H1 (cell line): ENCODE measurements at regions not wholly inside any gene's neighbourhood (a gene's known extent, or its start where the extent isn't known, plus 50 kb on each side); places are given as distances from the start of the nearest gene placed in this dataset.

Experiments
- CTCF ChIA-PET: fragments of 300-600 bp; sonication (Branson Sonifier 250); formaldehyde crosslinking; loops from one replicate; lab custom pipeline; 2021; ENCODE audit not compliant: partially characterized antibody; lab: Charles Lee
- POLR2A ChIA-PET: fragments of 300-600 bp; sonication (Branson Sonifier 250); formaldehyde crosslinking; loops from one replicate; lab custom pipeline; 2021; ENCODE audit warnings: inconsistent platforms; ENCODE audit not compliant: partially characterized antibody; lab: Charles Lee
- DNase-seq, 2 experiments: peaks; one replicate each; pipeline versions ENCODE4 v3.0.0 to v3.0.0-alpha.2; 2010 to 2022; ENCODE audit warnings: low spot score in 2 of 2, low read depth in 1 of 2, mixed read lengths in 1 of 2
- FAIRE-seq: peaks from 2 replicates; lab custom pipeline; 2011; peaks lifted over from hg19 to GRCh38; lab: Jason Lieb, UNC
- H2AFZ ChIP-seq: 2 replicates; pipeline ENCODE4 v1.8.1; 2012; ENCODE audit warnings: low read length, inconsistent platforms
- H2AK5ac ChIP-seq: 2 replicates; pipeline ENCODE4 v1.6.1; 2013; ENCODE audit warnings: low read depth, low read length
- H2BK120ac ChIP-seq: replicated peaks from 2 replicates; pipeline ENCODE3; 2013; ENCODE audit warnings: low read depth, low read length, inconsistent platforms
- H2BK12ac ChIP-seq: 2 replicates; pipeline ENCODE4 v1.6.1; 2013; ENCODE audit warnings: low read depth, low read length
- H2BK15ac ChIP-seq: 2 replicates; pipeline ENCODE4 v1.6.1; 2013; ENCODE audit warnings: low read length
- H2BK20ac ChIP-seq: 2 replicates; pipeline ENCODE4 v1.6.1; 2013; ENCODE audit warnings: low read length
- H2BK5ac ChIP-seq: 2 replicates; pipeline ENCODE4 v1.6.1; 2013; ENCODE audit warnings: low read depth, low read length
- H3K14ac ChIP-seq: 2 replicates; pipeline ENCODE4 v1.6.1; 2013; ENCODE audit warnings: inconsistent platforms; ENCODE audit not compliant: insufficient read length
- H3K18ac ChIP-seq: 2 replicates; pipeline ENCODE4 v1.6.1; 2013; ENCODE audit warnings: low read length; ENCODE audit errors: extremely low read depth
- H3K23ac ChIP-seq: 2 replicates; pipeline ENCODE4 v1.6.1; 2013; ENCODE audit warnings: inconsistent platforms; ENCODE audit not compliant: insufficient read length
- H3K23me2 ChIP-seq: 2 replicates; pipeline ENCODE4 v1.6.1; 2013; ENCODE audit warnings: low read depth, low read length
- H3K27ac ChIP-seq: 2 replicates; pipeline ENCODE4 v1.6.1; 2011; ENCODE audit warnings: low read depth, low read length, inconsistent platforms
- H3K27me3 ChIP-seq, 4 experiments: replicated peaks in 1 of 4; 1 replicate in 1 of 4; 2 replicates in 3 of 4; pipeline versions ENCODE4 v1.6.1 to v1.8.1; 2011 to 2013; ENCODE audit warnings: low read length in 3 of 4, mild to moderate bottlenecking in 3 of 4, inconsistent platforms in 2 of 4, mixed read lengths in 2 of 4, moderate library complexity in 1 of 4; ENCODE audit not compliant: control insufficient read depth in 3 of 4, insufficient read depth in 3 of 4; ENCODE audit errors: extremely low read depth in 1 of 4
- H3K36me3 ChIP-seq, 4 experiments: 2 replicates each; pipeline versions ENCODE4 v1.6.1 to v1.8.1; 2011 to 2013; ENCODE audit warnings: mild to moderate bottlenecking in 4 of 4, low read length in 3 of 4, moderate library complexity in 2 of 4, control low read depth in 1 of 4, inconsistent platforms in 1 of 4; ENCODE audit not compliant: insufficient read depth in 4 of 4, control insufficient read depth in 2 of 4
- H3K4ac ChIP-seq: replicated peaks from 2 replicates; pipeline ENCODE3; 2013; ENCODE audit warnings: low read length, low read depth, mixed read lengths, inconsistent platforms; ENCODE audit not compliant: insufficient read length
- H3K4me1 ChIP-seq, 4 experiments: replicated peaks in 1 of 4; 1 replicate in 1 of 4; 2 replicates in 3 of 4; pipeline versions ENCODE4 v1.6.1 to v1.8.1; 2011 to 2013; ENCODE audit warnings: low read length in 3 of 4, inconsistent platforms in 2 of 4, mixed read lengths in 1 of 4; ENCODE audit not compliant: insufficient read depth in 4 of 4, control insufficient read depth in 3 of 4
- H3K4me2 ChIP-seq, 2 experiments: 2 replicates each; pipeline versions ENCODE4 v1.6.1 to v1.8.1; 2011 to 2013; ENCODE audit warnings: low read depth in 2 of 2, low read length in 2 of 2, control low read depth in 1 of 2, inconsistent platforms in 1 of 2, mild to moderate bottlenecking in 1 of 2; ENCODE audit not compliant: insufficient read depth in 1 of 2
- H3K4me3 ChIP-seq, 4 experiments: fragments of 200-600, 300-600 bp in 1 of 4; sonication (generic), shearing (Covaris generic), sonication (Bioruptor Twin) in 1 of 4; 2 replicates each; pipeline versions ENCODE4 v1.5.1 to v1.8.1; 2011 to 2016; ENCODE audit warnings: low read length in 4 of 4, low read depth in 3 of 4, control low read depth in 2 of 4, inconsistent platforms in 2 of 4, mild to moderate bottlenecking in 2 of 4, mixed read lengths in 1 of 4, moderate library complexity in 1 of 4; ENCODE audit not compliant: insufficient read depth in 2 of 4; ENCODE audit errors: extremely low read depth in 1 of 4
- H3K56ac ChIP-seq: replicated peaks from 2 replicates; pipeline ENCODE3; 2013; ENCODE audit warnings: low read depth, mild to moderate bottlenecking, mixed read lengths, low read length, inconsistent platforms; ENCODE audit not compliant: insufficient read length
- H3K79me1 ChIP-seq: 2 replicates; pipeline ENCODE4 v1.6.1; 2013; ENCODE audit warnings: low read depth, low read length, control low read depth
- H3K79me2 ChIP-seq, 2 experiments: 2 replicates each; pipeline versions ENCODE4 v1.6.1 to v1.8.1; 2012 to 2013; ENCODE audit warnings: low read length in 2 of 2, mild to moderate bottlenecking in 2 of 2, inconsistent platforms in 1 of 2; ENCODE audit not compliant: insufficient read depth in 2 of 2, control insufficient read depth in 1 of 2
- H3K9ac ChIP-seq, 4 experiments: replicated peaks in 1 of 4; 1 replicate in 1 of 4; 2 replicates in 3 of 4; pipeline versions ENCODE4 v1.6.1 to v1.8.1; 2011 to 2013; ENCODE audit warnings: low read depth in 3 of 4, low read length in 3 of 4, control low read depth in 2 of 4, mild to moderate bottlenecking in 2 of 4, moderate library complexity in 2 of 4, inconsistent platforms in 1 of 4; ENCODE audit errors: extremely low read depth in 1 of 4
- H3K9me3 ChIP-seq, 2 experiments: 2 replicates each; pipeline versions ENCODE4 v1.6.1 to v1.8.1; 2012 to 2013; ENCODE audit warnings: mild to moderate bottlenecking in 2 of 2, moderate library complexity in 2 of 2, control low read depth in 1 of 2, inconsistent platforms in 1 of 2, low read depth in 1 of 2, low read length in 1 of 2, mixed read lengths in 1 of 2; ENCODE audit not compliant: insufficient read depth in 2 of 2
- H4K20me1 ChIP-seq, 2 experiments: replicated peaks in 1 of 2; 2 replicates each; pipeline versions ENCODE3 to v1.8.1; 2011 to 2013; ENCODE audit warnings: inconsistent platforms in 2 of 2, low read length in 2 of 2, mild to moderate bottlenecking in 1 of 2; ENCODE audit not compliant: insufficient read depth in 2 of 2, control insufficient read depth in 1 of 2
- H4K5ac ChIP-seq: 2 replicates; pipeline ENCODE4 v1.6.1; 2013; ENCODE audit warnings: low read length, low read depth, mixed read lengths, inconsistent platforms; ENCODE audit not compliant: insufficient read length
- H4K8ac ChIP-seq: 2 replicates; pipeline ENCODE4 v1.8.0; 2013; ENCODE audit warnings: mild to moderate bottlenecking, moderate library complexity, low read length, inconsistent platforms; ENCODE audit not compliant: insufficient read depth; ENCODE audit errors: extremely low read depth
- H4K91ac ChIP-seq: replicated peaks from 2 replicates; pipeline ENCODE3; 2013; ENCODE audit warnings: low read length, mixed read lengths, inconsistent platforms; ENCODE audit not compliant: insufficient read length
- ATF2 ChIP-seq: IDR thresholded peaks from 2 replicates; pipeline ENCODE4 v1.6.1; 2012; ENCODE audit warnings: low read length, inconsistent platforms
- BACH1 ChIP-seq: IDR thresholded peaks from 2 replicates; pipeline ENCODE4 v1.6.1; 2012; ENCODE audit warnings: low read length, improper control_type of control experiment
- EGR1 ChIP-seq: IDR thresholded peaks from 2 replicates; pipeline ENCODE4 v1.6.1; 2011; ENCODE audit warnings: low read depth, low read length, borderline replicate concordance
- FOSL1 ChIP-seq: IDR thresholded peaks from 2 replicates; pipeline ENCODE4 v1.6.1; 2011; ENCODE audit warnings: mild to moderate bottlenecking, low read depth, low read length, moderate library complexity; ENCODE audit not compliant: insufficient read depth
- GABPA ChIP-seq: IDR thresholded peaks from 2 replicates; pipeline ENCODE4 v1.6.1; 2011; ENCODE audit warnings: mild to moderate bottlenecking, low read length, moderate library complexity, borderline replicate concordance; ENCODE audit not compliant: insufficient read depth
- JUND ChIP-seq: IDR thresholded peaks from 2 replicates; pipeline ENCODE4 v1.6.1; 2011; ENCODE audit warnings: mild to moderate bottlenecking, improper control_type of control experiment, low read length
- POU5F1 ChIP-seq: IDR thresholded peaks from 2 replicates; pipeline ENCODE4 v1.6.1; 2011; ENCODE audit warnings: low read depth, mild to moderate bottlenecking, low read length, moderate library complexity
- RNF2 ChIP-seq: fragments of 200-900, 300-1000 bp; sonication (generic); IDR thresholded peaks from 2 replicates; pipeline ENCODE4 v1.7.1; 2016; ENCODE audit warnings: borderline replicate concordance, low read depth, mild to moderate bottlenecking, antibody characterized with exemption, low read length; ENCODE audit not compliant: poor library complexity, severe bottlenecking; ENCODE audit errors: missing control alignments
- SAP30 ChIP-seq: fragments of 300-600 bp; sonication (generic); IDR thresholded peaks from 2 replicates; pipeline ENCODE4 v1.7.1; 2012; ENCODE audit warnings: low read length, moderate library complexity, mild to moderate bottlenecking, inconsistent platforms; ENCODE audit not compliant: insufficient read depth, insufficient replicate concordance
- TEAD4 ChIP-seq: IDR thresholded peaks from 2 replicates; pipeline ENCODE4 v1.6.1; 2012; ENCODE audit warnings: low read depth, low read length, inconsistent platforms, mixed read lengths
- USF2 ChIP-seq: IDR thresholded peaks from 2 replicates; pipeline ENCODE4 v1.6.1; 2011; ENCODE audit warnings: low read length, improper control_type of control experiment
- WGBS, 2 experiments: shearing (Covaris generic) in 1 of 2; methylation state at CpG; one replicate each; pipeline versions ENCODE4 v1.1.6 to v1.1.7; 2013 to 2015; ENCODE audit warnings: low lambda C conversion rate in 2 of 2, mixed read lengths in 2 of 2, inconsistent platforms in 1 of 2, low coverage in 1 of 2, missing lambda C conversion rate in 1 of 2; ENCODE audit not compliant: insufficient replicate concordance in 2 of 2, insufficient coverage in 1 of 2, insufficient read length in 1 of 2; ENCODE audit errors: extremely low coverage in 1 of 2, missing lambda C conversion rate in 1 of 2; 5-methylcytosine and 5-hydroxymethylcytosine counted together

- no peaks in the 10 kb centered on the region for H3K27me3 ChIP-seq
- H3K79me1 ChIP-seq = no peaks in the 10 kb centered on the region
- H4K8ac ChIP-seq = no peak overlapping the region; the same call in 1 of the 2 replicates
- H2BK120ac ChIP-seq = no peak overlapping the region
- H2BK15ac ChIP-seq = no peak overlapping the region
- no peak overlapping the region for H3K56ac ChIP-seq
- H4K91ac ChIP-seq = no peak overlapping the region
- H3K18ac ChIP-seq = no peak overlapping the region
- H2BK20ac ChIP-seq = no peak overlapping the region
- H3K4ac ChIP-seq = no peak overlapping the region
- H2AK5ac ChIP-seq = no peak overlapping the region
- ChIA-PET CTCF (interaction anchor here (0.7 kb wide), 1 partner anchor 150 kb away, joined by 4 read pairs; no protein-coding TSS in a partner anchor), POLR2A (no interaction called here)
- H2BK5ac ChIP-seq = no peak overlapping the region
- no peak overlapping the region for H2AFZ ChIP-seq
- no peaks in the 10 kb centered on the region for H3K79me2 ChIP-seq
- peaks cover 0 to 6% (median 1%) of the 10 kb centered on the region in 4 experiments; a peak in 4 of 7 replicates for H3K4me1 ChIP-seq
- H3K36me3 ChIP-seq = no peaks in the 10 kb centered on the region
- H3K4me3 ChIP-seq = no peak overlapping the region
- no peak overlapping the region for H3K9ac ChIP-seq
- H2BK12ac ChIP-seq = no peak overlapping the region
- no peak overlapping the region for H3K27ac ChIP-seq
- H3K23ac ChIP-seq = no peak overlapping the region
- FAIRE-seq = no peak
- DNase-seq = no peak
- no peak overlapping the region for H3K4me2 ChIP-seq
- no peaks in the 10 kb centered on the region; a peak in 1 of 4 replicates for H3K9me3 ChIP-seq
- H3K14ac ChIP-seq = no peak overlapping the region
- no peaks in the 10 kb centered on the region for H3K23me2 ChIP-seq
- no peaks in the 10 kb centered on the region for H4K20me1 ChIP-seq
- H4K5ac ChIP-seq = no peak overlapping the region
- WGBS, 2 experiments = 90% methylated on average over 2 of the region's 2 CpGs; no CpG with 5 or more reads in 1 of the 2 experiments
- TF ChIP-seq EGR1 = no peak
- no peak for TF ChIP-seq FOSL1
- no peak for TF ChIP-seq BACH1
- no peak for TF ChIP-seq JUND
- TF ChIP-seq POU5F1 = no peak
- no peak for TF ChIP-seq USF2
- no peak for TF ChIP-seq SAP30
- TF ChIP-seq GABPA = no peak
- TF ChIP-seq TEAD4 = no peak
- no peak for TF ChIP-seq ATF2
- no peak for TF ChIP-seq RNF2
Observed at GRCh38 chr18:10295751-10296150, 158.7 kb upstream of the APCDD1 start.
